ENCODE measurements at regions not wholly inside any gene's neighbourhood (a gene's known extent, or its start where the extent isn't known, plus 50 kb on each side); places are given as distances from the start of the nearest gene placed in this dataset.

GRCh38 chr4:147326591-147326990 is 154.3 kb upstream of the EDNRA start:
- Histone ChIP-seq H3K4me2 (ENCODE audit: insufficient read depth, low read length) (no peak overlapping the region), H3K27me3 (ENCODE audit: control insufficient read depth in 2 of 2, insufficient read depth in 2 of 2, low read length in 2 of 2) (no peaks in the 10 kb centered on the region), H3K4me1 (replicated peaks in 1 of 2; ENCODE audit: control insufficient read depth in 2 of 2, insufficient read depth in 2 of 2, low read length in 2 of 2) (no peaks in the 10 kb centered on the region), H3K79me2 (ENCODE audit: control insufficient read depth, insufficient read depth, low read length) (no peaks in the 10 kb centered on the region), H3K9me1 (ENCODE audit: control insufficient read depth, insufficient read depth, low read length) (no peaks in the 10 kb centered on the region), H3K27ac (ENCODE audit: extremely low read depth, low read depth, low read length) (no peak overlapping the region), H3K9ac (ENCODE audit: insufficient read depth in 1 of 2, low read depth in 2 of 2, low read length in 2 of 2) (no peak overlapping the region), H3K36me3 (ENCODE audit: control insufficient read depth, insufficient read depth, low read length) (no peaks in the 10 kb centered on the region), H3K4me3 (no peak overlapping the region), H4K20me1 (replicated peaks; ENCODE audit: control insufficient read depth, insufficient read depth, low read length) (no peaks in the 10 kb centered on the region), H2AFZ (ENCODE audit: low read depth, low read length) (no peak overlapping the region), H3K9me3 (replicated peaks; ENCODE audit: control insufficient read depth, insufficient read depth, low read depth, low read length) (no peaks in the 10 kb centered on the region)
- no TSS peak for BruUV-seq (replicated peaks)
- FAIRE-seq (no peak), DNase-seq (ENCODE audit: extremely low read depth in 1 of 4, low spot score in 3 of 4) (no peak), ATAC-seq (no peak)
- POLR2A ChIA-PET, result no interaction called here
- CTCF ChIA-PET (ENCODE audit: low intra/inter-chr PET ratio), result no interaction called here
- intact Hi-C loops (cut with micrococcal nuclease), result no loop called here
- in situ Hi-C loops (cut with MboI), result no loop called here
- TF ChIP-seq ZNF174 (CRISPR knock-in tag; IDR thresholded peaks at IDR 0.05), result no peak
- TF ChIP-seq TOE1 (IDR thresholded peaks at IDR 0.05; ENCODE audit: borderline replicate concordance), result no peak
- no peak for TF ChIP-seq TOE1 (CRISPR knock-in tag; IDR thresholded peaks at IDR 0.05; ENCODE audit: borderline replicate concordance, low read depth)
- no peak for TF ChIP-seq CREBBP (IDR thresholded peaks at IDR 0.05; ENCODE audit: low read depth, low read length)
- no peak for TF ChIP-seq EWSR1 (IDR thresholded peaks at IDR 0.05; ENCODE audit: borderline replicate concordance, low read depth, partially characterized antibody)
- TF ChIP-seq HBP1 (CRISPR knock-in tag; IDR thresholded peaks at IDR 0.05), result no peak
- TF ChIP-seq NR4A1 (CRISPR knock-in tag; IDR thresholded peaks at IDR 0.05), result no peak
- TF ChIP-seq NR4A1 (tag; IDR thresholded peaks at IDR 0.05), result no peak
- TF ChIP-seq ZNF589 (CRISPR knock-in tag; IDR thresholded peaks at IDR 0.05; ENCODE audit: low read depth), result no peak
- no peak for TF ChIP-seq BRF2 (IDR thresholded peaks at IDR 0.05; ENCODE audit: borderline replicate concordance, insufficient read depth, insufficient read length)
- no peak for TF ChIP-seq PCBP2 (IDR thresholded peaks at IDR 0.05; ENCODE audit: low read depth, low read length, poor library complexity, severe bottlenecking)
